IPS-18a (cell line): ENCODE measurements at regions not wholly inside any gene's neighbourhood (a gene's known extent, or its start where the extent isn't known, plus 50 kb on each side); places are given as distances from the start of the nearest gene placed in this dataset.
"Not testable (repeated sequence)": the region's sequence is repeated elsewhere in the genome, so short reads cannot be mapped to it uniquely, and the experiment has no call there.

ENCODE experiments used
- H3K27ac ChIP-seq: one replicate; pipeline ENCODE4 v1.5.1; 2013; ENCODE audit warnings: low read length
- H3K27me3 ChIP-seq: one replicate; pipeline ENCODE4 v1.6.1; 2013; ENCODE audit warnings: mild to moderate bottlenecking, low read length; ENCODE audit not compliant: control insufficient read depth, insufficient read depth
- H3K36me3 ChIP-seq: one replicate; pipeline ENCODE4 v1.6.1; 2013; ENCODE audit warnings: low read depth, low read length; ENCODE audit not compliant: control insufficient read depth
- H3K4me1 ChIP-seq: one replicate; pipeline ENCODE4 v1.6.1; 2013; ENCODE audit warnings: low read depth, low read length; ENCODE audit not compliant: control insufficient read depth
- H3K4me3 ChIP-seq: one replicate; pipeline ENCODE4 v1.5.1; 2013; ENCODE audit warnings: low read length
- H3K9ac ChIP-seq: one replicate; pipeline ENCODE4 v1.6.1; 2013; ENCODE audit warnings: mild to moderate bottlenecking, low read length, moderate library complexity
- H3K9me3 ChIP-seq: one replicate; pipeline ENCODE4 v1.6.1; 2013; ENCODE audit warnings: low read depth, low read length; ENCODE audit not compliant: control insufficient read depth

DNA sequence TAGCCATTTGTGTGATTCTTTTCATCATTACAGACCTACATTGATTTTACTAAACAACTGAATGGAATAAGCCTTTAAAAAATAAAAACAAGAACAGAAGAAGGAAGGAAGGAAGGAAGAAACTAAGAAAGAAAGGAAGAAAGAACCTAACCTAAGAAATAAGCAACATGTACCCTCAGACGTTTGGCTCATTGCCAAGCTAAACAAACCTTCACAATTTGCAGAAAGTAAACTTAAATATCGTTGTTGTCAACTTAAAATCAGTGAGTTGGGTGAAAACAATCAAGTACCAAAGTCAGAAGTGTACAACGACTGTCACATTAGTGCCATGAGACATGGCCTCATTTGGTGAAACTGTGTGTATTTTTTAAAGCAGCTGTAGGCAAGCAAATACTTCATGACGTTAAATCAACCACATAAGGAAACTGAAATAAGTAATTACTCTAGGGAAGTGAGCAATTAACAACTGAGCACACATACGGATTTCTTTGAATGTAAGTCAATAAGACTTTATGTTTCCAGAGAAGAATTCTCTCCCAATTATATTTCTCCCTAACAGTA, 313.1 kb upstream of the TMPRSS15 start:
- no peaks in the 10 kb centered on the region for H3K4me1 ChIP-seq
- H3K36me3 ChIP-seq = no peaks in the 10 kb centered on the region
- H3K4me3 ChIP-seq = no peak overlapping the region
- no peaks in the 10 kb centered on the region for H3K27me3 ChIP-seq
- H3K9me3 ChIP-seq = no peaks in the 10 kb centered on the region
- no peak overlapping the region for H3K27ac ChIP-seq
- H3K9ac ChIP-seq = no peak overlapping the region

DNA sequence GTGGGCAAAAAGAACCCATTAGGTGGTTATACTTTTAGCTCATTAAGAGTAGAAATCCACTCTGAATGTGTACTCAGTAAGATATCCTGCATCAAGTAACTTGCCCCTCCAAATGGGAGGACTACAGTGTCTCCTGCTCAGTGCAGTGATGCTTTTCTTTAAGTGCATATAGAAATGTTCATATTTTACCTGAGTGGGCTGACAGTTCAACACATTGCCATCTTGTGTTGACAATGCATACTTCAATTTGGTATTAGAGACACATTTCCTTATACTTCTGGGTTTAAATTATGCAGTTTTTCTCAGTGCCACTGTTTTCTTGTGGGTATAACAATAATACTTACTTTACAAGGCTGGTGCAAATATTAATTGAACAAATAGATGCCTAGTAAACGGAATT, 318.6 kb upstream of the TMPRSS15 start:
- Histone ChIP-seq H3K9ac (no peak overlapping the region), H3K27me3 (no peaks in the 10 kb centered on the region), H3K36me3 (no peaks in the 10 kb centered on the region), H3K27ac (no peak overlapping the region), H3K4me3 (no peak overlapping the region), H3K9me3 (no peaks in the 10 kb centered on the region), H3K4me1 (no peaks in the 10 kb centered on the region)

DNA sequence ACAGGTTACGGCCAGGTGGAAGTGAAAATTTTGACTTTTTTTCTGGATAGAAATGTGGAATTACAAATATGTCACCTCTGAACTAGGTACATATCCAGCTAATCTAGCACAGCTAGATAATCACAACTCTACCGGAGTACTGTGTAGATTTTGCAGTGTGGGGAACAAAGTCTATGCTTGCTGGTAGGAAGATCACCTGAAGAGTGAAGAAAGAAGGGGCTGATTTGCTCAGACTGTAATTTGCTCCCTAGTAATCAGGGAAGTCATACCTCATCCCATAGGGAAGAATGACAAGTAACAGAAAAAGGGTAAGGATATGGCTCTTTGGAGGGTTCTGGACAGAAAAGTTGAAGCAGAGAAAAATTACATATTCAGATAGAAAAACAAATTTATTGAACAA, 319.6 kb upstream of the TMPRSS15 start:
- Histone ChIP-seq H3K9ac (no peak overlapping the region), H3K4me1 (no peaks in the 10 kb centered on the region), H3K36me3 (no peaks in the 10 kb centered on the region), H3K27ac (no peak overlapping the region), H3K27me3 (no peaks in the 10 kb centered on the region), H3K9me3 (no peaks in the 10 kb centered on the region), H3K4me3 (no peak overlapping the region)

DNA sequence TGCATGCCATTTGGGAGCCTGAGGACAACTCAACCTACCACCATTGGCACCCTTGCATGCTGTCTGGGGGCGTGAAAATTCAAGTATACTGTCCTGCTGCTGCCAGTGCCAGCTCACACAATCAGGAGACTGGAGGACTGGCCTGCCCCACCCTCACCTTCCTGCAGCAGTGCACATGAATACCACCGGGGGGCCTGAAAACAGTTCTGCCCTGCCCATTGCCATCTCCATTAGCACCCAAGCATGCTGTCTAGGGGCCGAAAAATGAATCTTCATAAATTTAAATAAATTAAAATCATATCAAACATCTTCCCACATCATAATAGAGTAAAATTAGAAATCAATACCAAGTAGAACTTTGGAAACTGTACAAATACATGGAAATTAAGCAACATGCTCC, 322.1 kb upstream of the TMPRSS15 start:
- Histone ChIP-seq H3K36me3 (no peaks in the 10 kb centered on the region), H3K4me1 (no peaks in the 10 kb centered on the region), H3K9me3 (no peaks in the 10 kb centered on the region), H3K4me3 (no peak overlapping the region), H3K27ac (no peak overlapping the region), H3K27me3 (no peaks in the 10 kb centered on the region), H3K9ac (no peak overlapping the region)

DNA sequence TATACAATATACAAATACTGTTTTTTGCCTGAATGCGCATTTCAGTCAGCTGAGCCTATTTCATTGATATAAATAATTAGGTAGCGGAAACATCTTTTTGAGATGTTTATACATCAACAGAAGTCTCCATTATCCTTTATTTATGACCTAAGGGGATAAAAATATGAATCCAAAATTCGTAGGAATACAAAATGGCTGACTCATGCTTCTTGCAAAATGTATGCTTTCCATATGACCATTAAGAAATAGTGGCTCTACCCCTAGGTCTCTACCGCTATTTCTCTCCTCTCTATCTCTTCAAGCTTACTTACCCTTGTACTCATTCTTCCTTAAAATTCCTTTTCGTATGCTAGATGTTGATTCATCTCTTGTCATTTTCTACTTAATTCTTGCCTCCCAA, 338.4 kb upstream of the TMPRSS15 start:
- H3K9me3 ChIP-seq = no peaks in the 10 kb centered on the region
- no peaks in the 10 kb centered on the region for H3K27me3 ChIP-seq
- H3K9ac ChIP-seq = no peak overlapping the region
- H3K27ac ChIP-seq = no peak overlapping the region
- no peaks in the 10 kb centered on the region for H3K36me3 ChIP-seq
- no peak overlapping the region for H3K4me3 ChIP-seq
- H3K4me1 ChIP-seq = no peaks in the 10 kb centered on the region

DNA sequence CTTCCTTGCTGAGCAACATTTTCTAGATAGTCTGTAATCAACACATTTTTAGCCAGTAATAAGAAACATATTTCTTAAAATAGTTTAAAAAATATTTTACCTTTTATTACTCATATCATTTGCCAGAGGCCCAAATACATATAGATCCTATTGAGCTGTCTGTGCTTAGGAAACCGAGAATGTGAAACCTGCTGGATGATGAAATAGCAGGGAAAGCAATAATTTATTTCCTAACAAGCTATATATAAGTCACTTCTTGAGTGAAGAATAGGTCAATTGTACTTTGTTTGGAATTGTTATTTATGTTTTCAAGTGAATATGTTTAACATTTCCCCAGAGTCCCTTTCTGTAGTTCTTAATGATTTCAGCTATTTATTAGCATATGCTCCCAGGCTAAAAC, 339.9 kb upstream of the TMPRSS15 start:
- Histone ChIP-seq H3K27me3 (no peaks in the 10 kb centered on the region), H3K4me1 (no peaks in the 10 kb centered on the region), H3K9ac (no peak overlapping the region), H3K27ac (no peak overlapping the region), H3K4me3 (no peak overlapping the region), H3K36me3 (no peaks in the 10 kb centered on the region), H3K9me3 (no peaks in the 10 kb centered on the region)

DNA sequence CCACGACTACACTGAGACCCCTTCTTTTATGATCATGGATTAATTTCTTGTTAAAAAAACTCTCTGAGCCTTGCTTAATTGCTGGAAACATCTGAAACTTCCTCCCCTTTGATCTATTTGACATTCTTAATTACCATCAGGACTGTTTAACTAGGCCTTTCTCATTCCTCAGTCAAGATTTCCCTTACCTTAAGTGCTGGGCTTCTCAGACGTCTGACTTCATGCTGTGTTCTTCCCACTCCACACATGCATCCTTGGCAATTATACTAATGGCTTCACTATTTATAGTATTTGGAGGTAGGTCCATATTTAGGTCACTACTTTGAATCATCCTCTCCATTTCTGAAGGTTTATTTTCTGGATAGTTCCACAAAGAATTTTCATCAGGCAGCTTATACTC, 341.3 kb upstream of the TMPRSS15 start:
- no peak overlapping the region for H3K9ac ChIP-seq
- no peak overlapping the region for H3K4me3 ChIP-seq
- no peak overlapping the region for H3K27ac ChIP-seq
- H3K4me1 ChIP-seq = no peaks in the 10 kb centered on the region
- no peaks in the 10 kb centered on the region for H3K9me3 ChIP-seq
- no peaks in the 10 kb centered on the region for H3K27me3 ChIP-seq
- H3K36me3 ChIP-seq = no peaks in the 10 kb centered on the region

DNA sequence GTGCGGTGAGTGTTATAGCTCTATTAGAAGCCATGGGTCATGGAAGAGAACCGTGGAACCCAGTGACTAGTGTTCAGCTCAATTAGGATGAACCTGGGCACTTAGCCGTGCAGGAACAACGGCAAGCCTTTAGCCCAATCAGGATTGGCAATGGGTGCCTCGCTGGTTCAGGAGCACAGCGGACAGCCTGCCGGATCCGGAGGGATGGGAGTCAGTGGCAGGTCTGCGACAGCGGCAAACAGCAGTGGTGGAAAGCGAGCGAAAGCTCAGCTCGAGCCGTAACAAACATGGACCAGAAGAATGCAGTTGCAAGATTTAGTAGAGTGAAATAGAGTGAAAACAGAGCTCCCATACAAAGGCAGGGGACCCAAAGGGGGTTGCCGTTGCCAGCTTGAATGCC, 349.3 kb upstream of the TMPRSS15 start:
- H3K36me3 ChIP-seq, H3K9me3 ChIP-seq, H3K4me3 ChIP-seq, H3K27me3 ChIP-seq, H3K9ac ChIP-seq, H3K27ac ChIP-seq, H3K4me1 ChIP-seq: not testable (repeated sequence)

DNA sequence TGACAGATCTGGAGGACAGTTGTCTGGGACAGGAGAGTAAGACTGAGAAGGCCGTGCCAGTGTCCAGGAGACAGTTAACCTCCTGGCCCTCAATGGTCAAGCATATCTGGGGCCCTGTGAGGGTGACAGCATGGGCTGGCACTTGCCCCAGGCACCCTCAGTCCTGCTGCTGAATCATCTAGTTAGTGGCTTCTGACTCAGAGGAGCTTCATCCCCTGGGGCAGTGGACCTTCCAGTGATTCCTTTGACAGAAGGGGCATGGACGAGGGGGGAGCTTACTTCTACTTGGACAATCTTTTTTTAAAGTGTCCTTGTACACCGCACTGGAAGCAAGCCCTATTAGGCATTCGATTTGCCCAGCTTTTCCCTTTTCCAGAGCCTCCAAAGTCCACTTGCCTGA, 352.7 kb upstream of the TMPRSS15 start:
- H3K27me3 ChIP-seq, H3K4me1 ChIP-seq, H3K36me3 ChIP-seq, H3K9ac ChIP-seq, H3K4me3 ChIP-seq, H3K27ac ChIP-seq, H3K9me3 ChIP-seq: not testable (repeated sequence)

DNA sequence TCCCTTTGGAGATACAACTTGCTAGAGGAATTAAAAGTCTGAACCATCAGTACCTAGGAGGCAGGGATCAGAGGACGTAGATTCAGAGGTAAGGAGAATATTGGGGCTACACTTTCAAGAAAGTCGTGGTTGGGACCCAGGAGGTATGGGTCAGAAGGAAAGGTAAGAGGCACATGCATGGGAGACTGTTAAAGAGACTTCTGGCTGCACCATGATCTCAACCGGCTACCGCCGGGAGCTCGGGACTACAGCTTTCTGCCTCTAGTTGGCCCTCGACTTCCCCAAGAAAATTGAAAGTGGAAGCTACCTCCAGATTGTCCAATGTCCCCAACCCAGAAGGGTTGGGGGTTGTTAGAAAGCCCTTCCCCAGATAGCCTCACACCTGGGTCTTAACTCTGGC, 355.7 kb upstream of the TMPRSS15 start:
- H3K4me3 ChIP-seq = no peak overlapping the region
- H3K9ac ChIP-seq = no peak overlapping the region
- no peaks in the 10 kb centered on the region for H3K36me3 ChIP-seq
- no peaks in the 10 kb centered on the region for H3K27me3 ChIP-seq
- H3K4me1 ChIP-seq = no peaks in the 10 kb centered on the region
- no peak overlapping the region for H3K27ac ChIP-seq
- H3K9me3 ChIP-seq = no peaks in the 10 kb centered on the region

DNA sequence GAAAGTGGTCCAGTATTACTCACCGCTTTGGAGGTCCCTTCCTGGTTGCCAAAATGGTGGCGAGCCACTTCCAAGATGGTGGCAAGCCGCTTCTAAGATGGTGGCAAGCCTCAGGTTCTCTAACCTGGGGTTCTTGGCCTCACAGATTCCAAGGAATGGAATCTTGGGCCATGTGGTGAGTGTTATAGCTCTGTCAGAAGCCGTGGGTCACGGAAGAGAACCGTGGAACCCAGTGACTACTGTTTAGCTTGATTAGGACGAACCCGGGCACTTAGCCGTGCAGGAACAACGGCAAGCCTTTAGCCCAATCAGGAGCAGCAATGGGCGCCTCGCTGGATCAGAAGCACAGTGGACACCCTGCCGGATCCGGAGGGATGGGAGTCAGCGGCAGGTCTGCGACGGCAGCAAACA, 356.2 kb upstream of the TMPRSS15 start:
- no peak overlapping the region for H3K4me3 ChIP-seq
- no peak overlapping the region for H3K9ac ChIP-seq
- H3K27me3 ChIP-seq = no peaks in the 10 kb centered on the region
- H3K27ac ChIP-seq = no peak overlapping the region
- no peaks in the 10 kb centered on the region for H3K4me1 ChIP-seq
- no peaks in the 10 kb centered on the region for H3K36me3 ChIP-seq
- no peaks in the 10 kb centered on the region for H3K9me3 ChIP-seq

DNA sequence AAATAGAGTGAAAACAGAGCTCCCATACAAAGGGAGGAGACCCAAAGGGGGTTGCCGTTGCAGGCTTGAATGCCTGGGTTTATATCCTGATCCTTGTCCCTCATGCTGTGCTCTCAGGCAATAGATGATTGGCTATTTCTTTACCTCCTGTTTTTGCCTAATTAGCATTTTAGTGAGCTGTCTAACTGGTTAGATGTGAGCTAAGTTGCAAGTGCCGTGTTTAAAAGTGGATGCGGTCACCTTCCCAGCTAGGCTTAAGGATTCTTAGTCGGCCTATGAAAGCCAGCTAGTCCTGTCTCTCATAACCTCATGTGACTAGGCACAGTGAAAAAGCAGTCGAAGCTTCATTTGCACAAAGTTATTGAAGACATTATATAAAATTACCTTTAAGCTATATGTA, 356.7 kb upstream of the TMPRSS15 start:
- Histone ChIP-seq H3K9me3 (no peaks in the 10 kb centered on the region), H3K27ac (no peak overlapping the region), H3K27me3 (no peaks in the 10 kb centered on the region), H3K4me1 (no peaks in the 10 kb centered on the region), H3K9ac (no peak overlapping the region), H3K4me3 (no peak overlapping the region), H3K36me3 (no peaks in the 10 kb centered on the region)
